Peyer's patch (tissue), 4 donors: ENCODE measurements at regions not wholly inside any gene's neighbourhood (a gene's known extent, or its start where the extent isn't known, plus 50 kb on each side); places are given as distances from the start of the nearest gene placed in this dataset.

ENCODE experiments used
- CTCF ChIP-seq, 6 experiments: fragments of 450-650 bp in 4 of 6; fragments of 200-600 bp in 2 of 6; sonication (generic) in 1 of 6; IDR thresholded peaks; one replicate each; pipeline ENCODE4 v1.5.1; 2017 to 2019; ENCODE audit warnings: antibody characterized with exemption in 6 of 6, mild to moderate bottlenecking in 3 of 6, moderate library complexity in 1 of 6
- POLR2A ChIP-seq, 2 donors: fragments of 450-650 bp; IDR thresholded peaks; one replicate each; pipeline ENCODE4 v1.5.1; 2017; ENCODE audit warnings: antibody characterized with exemption in 2 of 2, mild to moderate bottlenecking in 2 of 2, moderate library complexity in 2 of 2

GRCh38 chr20:24730750-24731149 is 218.3 kb upstream of the CST7 start:
- no peak for TF ChIP-seq CTCF (IDR thresholded peaks at IDR 0.05)
- TF ChIP-seq POLR2A (IDR thresholded peaks at IDR 0.05): no peak
